IPS DF 19.7 (cell line): ENCODE measurements at regions not wholly inside any gene's neighbourhood (a gene's known extent, or its start where the extent isn't known, plus 50 kb on each side); places are given as distances from the start of the nearest gene placed in this dataset.
"Not testable (repeated sequence)": the region's sequence is repeated elsewhere in the genome, so short reads cannot be mapped to it uniquely, and the experiment has no call there.

ENCODE experiments used
- DNase-seq: peaks from one replicate; pipeline ENCODE4 v3.0.0-alpha.2; 2013; ENCODE audit warnings: low read depth, low spot score

- no peak for DNase-seq
Observed at GRCh38 chr16:8453359-8453758, 137.0 kb downstream of the TMEM114 start.

- no peak for DNase-seq
Observed at GRCh38 chr16:8452941-8453340, 137.4 kb downstream of the TMEM114 start.

- no peak for DNase-seq
Observed at GRCh38 chr16:8436931-8437330, 153.4 kb downstream of the TMEM114 start.

- no peak for DNase-seq
Observed at GRCh38 chr16:8431783-8432182, 158.5 kb downstream of the TMEM114 start.

- DNase-seq, result no peak
Observed at GRCh38 chr16:8430401-8430800, 159.9 kb downstream of the TMEM114 start.

GRCh38 chr16:8426569-8426968 is 163.7 kb downstream of the TMEM114 start:
- DNase-seq, result no peak

GRCh38 chr16:8417145-8417544 is 173.2 kb downstream of the TMEM114 start:
- no peak for DNase-seq

- no peak for DNase-seq
Observed at GRCh38 chr16:8408855-8409567, 181.3 kb downstream of the TMEM114 start.

GRCh38 chr16:8407351-8407750 is 183.0 kb downstream of the TMEM114 start:
- DNase-seq, result no peak

GRCh38 chr16:8403978-8404749 is 186.1 kb downstream of the TMEM114 start:
- no peak for DNase-seq

GRCh38 chr16:8402981-8403843 is 187.1 kb downstream of the TMEM114 start:
- no peak for DNase-seq

GRCh38 chr16:8400683-8401082 is 189.6 kb downstream of the TMEM114 start:
- not testable (repeated sequence) for DNase-seq

- DNase-seq, result no peak
Observed at GRCh38 chr16:8398548-8398947, 191.8 kb downstream of the TMEM114 start.

- DNase-seq, result no peak
Observed at GRCh38 chr16:8397223-8397622, 193.1 kb downstream of the TMEM114 start.

- DNase-seq, result no peak
Observed at GRCh38 chr16:8396463-8396862, 193.8 kb downstream of the TMEM114 start.

GRCh38 chr16:8391257-8391656 is 199.1 kb downstream of the TMEM114 start:
- DNase-seq, result no peak

GRCh38 chr16:8388684-8389083 is 201.6 kb downstream of the TMEM114 start:
- no peak for DNase-seq

GRCh38 chr16:8381814-8382213 is 208.5 kb downstream of the TMEM114 start:
- no peak for DNase-seq

GRCh38 chr16:8380311-8380710 is 210.0 kb downstream of the TMEM114 start:
- DNase-seq, result no peak

- DNase-seq, result no peak
Observed at GRCh38 chr16:8377864-8378263, 212.4 kb downstream of the TMEM114 start.

GRCh38 chr16:8376858-8377257 is 213.5 kb downstream of the TMEM114 start:
- DNase-seq, result no peak

- DNase-seq, result no peak
Observed at GRCh38 chr16:8376430-8376829, 213.9 kb downstream of the TMEM114 start.
